ENCODE measurements at regions not wholly inside any gene's neighbourhood (a gene's known extent, or its start where the extent isn't known, plus 50 kb on each side); places are given as distances from the start of the nearest gene placed in this dataset.

DNA sequence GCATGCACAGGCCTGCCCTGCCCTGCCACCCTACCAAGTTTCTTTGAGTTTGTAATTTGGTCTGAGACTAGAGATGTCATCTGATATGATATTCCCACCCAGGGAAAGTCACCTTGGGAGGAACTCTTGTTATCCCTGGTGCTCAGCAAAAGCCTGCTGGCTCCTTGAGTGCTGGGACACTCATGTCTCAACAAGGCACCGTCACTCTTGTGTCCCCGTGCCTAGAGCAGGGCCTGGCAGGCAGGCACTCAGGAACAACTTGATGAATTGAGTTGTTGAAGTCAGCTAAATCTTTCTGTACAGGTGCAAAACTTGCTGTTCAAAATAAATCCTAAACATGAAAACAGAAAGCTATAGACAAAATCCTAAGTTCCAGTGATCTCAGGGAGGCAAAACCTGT, 345.4 kb downstream of the KCNRG start:
- H3K9me1 ChIP-seq (ENCODE audit: insufficient read depth, low read length) = peaks cover 9% of the 10 kb centered on the region; the same call in 1 of the 2 replicates
- CTCF ChIA-PET = no interaction called here

More for the DNA sequence above, 345.4 kb downstream of the KCNRG start:
- Histone ChIP-seq H3K9me3 (ENCODE audit: control insufficient read depth, insufficient read depth, low read length) (no peaks in the 10 kb centered on the region), H2AK5ac (ENCODE audit: low read depth, low read length) (no peak overlapping the region), H3K18ac (ENCODE audit: low read depth, low read length) (no peak overlapping the region), H4K8ac (ENCODE audit: low read depth in 2 of 2, low read length in 2 of 2) (no peak overlapping the region), H3K56ac (ENCODE audit: extremely low read depth, insufficient read depth, low read length) (no peak overlapping the region), H3K4me2 (ENCODE audit: low read depth, low read length) (no peak overlapping the region), H2BK5ac (ENCODE audit: low read depth, low read length, poor library complexity, severe bottlenecking) (no peak overlapping the region), H3K4ac (ENCODE audit: low read depth, low read length) (no peak overlapping the region), H3K9ac (ENCODE audit: low read depth, low read length) (no peak overlapping the region), H4K91ac (ENCODE audit: insufficient read depth, low read depth, low read length) (no peak overlapping the region), H3K4me1 (ENCODE audit: control insufficient read depth, insufficient read depth, low read length) (peaks cover 14% of the 10 kb centered on the region), H3K4me3 (ENCODE audit: insufficient read depth, low read depth, low read length) (no peak overlapping the region), H3K14ac (replicated peaks; ENCODE audit: low read depth, low read length) (no peak overlapping the region), H3K27me3 (ENCODE audit: control insufficient read depth, insufficient read depth, low read length) (peaks cover 3% of the 10 kb centered on the region; the same call in 1 of the 2 replicates), H2BK120ac (ENCODE audit: low read depth, low read length) (no peak overlapping the region), H3K36me3 (ENCODE audit: control insufficient read depth, insufficient read depth, low read length) (no peaks in the 10 kb centered on the region), H3K23ac (ENCODE audit: low read depth, low read length) (no peak overlapping the region), H3K79me1 (ENCODE audit: low read depth in 1 of 2, low read length in 2 of 2) (no peaks in the 10 kb centered on the region), H3K27ac (ENCODE audit: insufficient read depth, low read length) (no peak overlapping the region), H4K5ac (ENCODE audit: low read depth, low read length) (no peak overlapping the region), H2AFZ (replicated peaks; ENCODE audit: low read length, poor library complexity) (no peak overlapping the region), H2AK9ac (replicated peaks; ENCODE audit: low read depth, low read length, poor library complexity) (peak overlapping the region; percentile 25), H2BK15ac (ENCODE audit: low read depth, low read length) (no peak overlapping the region), H2BK20ac (ENCODE audit: low read depth, low read length) (no peak overlapping the region), H4K20me1 (ENCODE audit: insufficient read depth, low read length) (no peaks in the 10 kb centered on the region)
- dilution Hi-C loops (cut with HindIII; ENCODE audit: low sequenced_read_pairs, unreplicated experiment) (no loop called here), intact Hi-C loops (cut with micrococcal nuclease) (no loop called here), in situ Hi-C loops (cut with MboI; ENCODE audit: low sequenced_read_pairs) (no loop called here)
- ATAC-seq (ENCODE audit: low read depth) = no peak
- DNase-seq = no peak
- POLR2A ChIA-PET (ENCODE audit: unreplicated experiment) = no interaction called here
- no TSS peak for BruUV-seq (replicated peaks)
- 100% methylated on average over 1 of the region's 2 CpGs; no CpG with 5 or more reads in 1 of the 2 experiments for WGBS, 2 experiments (ENCODE audit: extremely low coverage in 2 of 2, insufficient read length in 1 of 2)
- TF ChIP-seq RAD21 (IDR thresholded peaks at IDR 0.05; ENCODE audit: low read length) (no peak), BHLHE40 (IDR thresholded peaks at IDR 0.05; ENCODE audit: low read depth, low read length) (no peak), CHD1 (IDR thresholded peaks at IDR 0.05; ENCODE audit: low read depth, low read length) (no peak), CEBPB (IDR thresholded peaks at IDR 0.05; ENCODE audit: low read depth, low read length) (no peak), MAFK (IDR thresholded peaks at IDR 0.05; ENCODE audit: low read depth, low read length) (no peak), RFX5 (IDR thresholded peaks at IDR 0.05; ENCODE audit: low read depth, low read length) (no peak), MAZ (IDR thresholded peaks at IDR 0.05; ENCODE audit: borderline replicate concordance, low read depth, low read length) (no peak), MXI1 (IDR thresholded peaks at IDR 0.05; ENCODE audit: borderline replicate concordance, low read depth, low read length) (no peak), RCOR1 (IDR thresholded peaks at IDR 0.05; ENCODE audit: insufficient replicate concordance, low read length) (no peak), POLR2A (IDR thresholded peaks at IDR 0.05; ENCODE audit: low read depth, low read length) (no peak)
- TF ChIP-seq, protein P1, sequence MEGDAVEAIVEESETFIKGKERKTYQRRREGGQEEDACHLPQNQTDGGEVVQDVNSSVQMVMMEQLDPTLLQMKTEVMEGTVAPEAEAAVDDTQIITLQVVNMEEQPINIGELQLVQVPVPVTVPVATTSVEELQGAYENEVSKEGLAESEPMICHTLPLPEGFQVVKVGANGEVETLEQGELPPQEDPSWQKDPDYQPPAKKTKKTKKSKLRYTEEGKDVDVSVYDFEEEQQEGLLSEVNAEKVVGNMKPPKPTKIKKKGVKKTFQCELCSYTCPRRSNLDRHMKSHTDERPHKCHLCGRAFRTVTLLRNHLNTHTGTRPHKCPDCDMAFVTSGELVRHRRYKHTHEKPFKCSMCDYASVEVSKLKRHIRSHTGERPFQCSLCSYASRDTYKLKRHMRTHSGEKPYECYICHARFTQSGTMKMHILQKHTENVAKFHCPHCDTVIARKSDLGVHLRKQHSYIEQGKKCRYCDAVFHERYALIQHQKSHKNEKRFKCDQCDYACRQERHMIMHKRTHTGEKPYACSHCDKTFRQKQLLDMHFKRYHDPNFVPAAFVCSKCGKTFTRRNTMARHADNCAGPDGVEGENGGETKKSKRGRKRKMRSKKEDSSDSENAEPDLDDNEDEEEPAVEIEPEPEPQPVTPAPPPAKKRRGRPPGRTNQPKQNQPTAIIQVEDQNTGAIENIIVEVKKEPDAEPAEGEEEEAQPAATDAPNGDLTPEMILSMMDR (conservative IDR thresholded peaks at IDR 0.05; ENCODE audit: low read depth, low read length) = no peak
- TF ChIP-seq, protein P2, sequence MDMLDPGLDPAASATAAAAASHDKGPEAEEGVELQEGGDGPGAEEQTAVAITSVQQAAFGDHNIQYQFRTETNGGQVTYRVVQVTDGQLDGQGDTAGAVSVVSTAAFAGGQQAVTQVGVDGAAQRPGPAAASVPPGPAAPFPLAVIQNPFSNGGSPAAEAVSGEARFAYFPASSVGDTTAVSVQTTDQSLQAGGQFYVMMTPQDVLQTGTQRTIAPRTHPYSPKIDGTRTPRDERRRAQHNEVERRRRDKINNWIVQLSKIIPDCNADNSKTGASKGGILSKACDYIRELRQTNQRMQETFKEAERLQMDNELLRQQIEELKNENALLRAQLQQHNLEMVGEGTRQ (IDR thresholded peaks at IDR 0.05; ENCODE audit: low read depth, low read length) = no peak
